ENCODE measurements at regions not wholly inside any gene's neighbourhood (a gene's known extent, or its start where the extent isn't known, plus 50 kb on each side); places are given as distances from the start of the nearest gene placed in this dataset.

GRCh38 chr1:82269431-82269830, 468.7 kb downstream of the ADGRL2 start:
- TF ChIP-seq CTCF (IDR thresholded peaks at IDR 0.05) (no peak), POLR2A (IDR thresholded peaks at IDR 0.05) (no peak)

Measured in uterus (tissue), 2 donors.